CD1c-positive myeloid dendritic cell (primary cell): ENCODE measurements at regions not wholly inside any gene's neighbourhood (a gene's known extent, or its start where the extent isn't known, plus 50 kb on each side); places are given as distances from the start of the nearest gene placed in this dataset.
A peak's percentile ranks its signal among the peaks of the same experiment; 100 is the strongest.

Experiments used
- DNase-seq: peaks from one replicate; pipeline ENCODE4 v3.0.0-alpha.2; 2016; ENCODE audit errors: extremely low spot score

GRCh38 chr11:109745996-109746625 lies 324.1 kb downstream of the C11orf87 start:
- DNase-seq, result no peak

GRCh38 chr11:109747839-109748238 lies 325.8 kb downstream of the C11orf87 start:
- DNase-seq, result peak; percentile 88

- DNase-seq, result no peak
Measured at GRCh38 chr11:109749476-109749875, 327.5 kb downstream of the C11orf87 start.

- DNase-seq, result no peak
Measured at GRCh38 chr11:109750964-109751363, 329.0 kb downstream of the C11orf87 start.

- DNase-seq, result no peak
Measured at GRCh38 chr11:109752212-109752825, 330.3 kb downstream of the C11orf87 start.

GRCh38 chr11:109756521-109756920 lies 334.5 kb downstream of the C11orf87 start:
- no peak for DNase-seq

GRCh38 chr11:109756951-109757350 lies 335.0 kb downstream of the C11orf87 start:
- no peak for DNase-seq

- DNase-seq, result peak; percentile 24
Measured at GRCh38 chr11:109762546-109762945, 330.6 kb upstream of the ZC3H12C start.

GRCh38 chr11:109765709-109766311 lies 327.4 kb upstream of the ZC3H12C start:
- no peak for DNase-seq

- no peak for DNase-seq
Measured at GRCh38 chr11:109769858-109770257, 323.3 kb upstream of the ZC3H12C start.

GRCh38 chr11:109770323-109770722 lies 322.9 kb upstream of the ZC3H12C start:
- no peak for DNase-seq

GRCh38 chr11:109772892-109773291 lies 320.3 kb upstream of the ZC3H12C start:
- DNase-seq, result no peak

- no peak for DNase-seq
Measured at GRCh38 chr11:109775686-109776085, 317.5 kb upstream of the ZC3H12C start.

GRCh38 chr11:109783014-109783413 lies 310.2 kb upstream of the ZC3H12C start:
- DNase-seq, result no peak

- no peak for DNase-seq
Measured at GRCh38 chr11:109783840-109784239, 309.4 kb upstream of the ZC3H12C start.

- DNase-seq, result no peak
Measured at GRCh38 chr11:109784536-109784935, 308.7 kb upstream of the ZC3H12C start.

- DNase-seq, result no peak
Measured at GRCh38 chr11:109785198-109785597, 308.0 kb upstream of the ZC3H12C start.

GRCh38 chr11:109785714-109786113 lies 307.5 kb upstream of the ZC3H12C start:
- no peak for DNase-seq

GRCh38 chr11:109788948-109789490 lies 304.2 kb upstream of the ZC3H12C start:
- DNase-seq, result no peak

- DNase-seq, result no peak
Measured at GRCh38 chr11:109789901-109790300, 303.3 kb upstream of the ZC3H12C start.

- DNase-seq, result peak; percentile 5
Measured at GRCh38 chr11:109791337-109791736, 301.9 kb upstream of the ZC3H12C start.

- DNase-seq, result no peak
Measured at GRCh38 chr11:109794501-109794900, 298.7 kb upstream of the ZC3H12C start.

GRCh38 chr11:109795234-109795633 lies 298.0 kb upstream of the ZC3H12C start:
- no peak for DNase-seq
